ENCODE measurements at regions not wholly inside any gene's neighbourhood (a gene's known extent, or its start where the extent isn't known, plus 50 kb on each side); places are given as distances from the start of the nearest gene placed in this dataset.
"Not testable (repeated sequence)": the region's sequence is repeated elsewhere in the genome, so short reads cannot be mapped to it uniquely, and the experiment has no call there.

GRCh38 chr14:48568252-48568651 is 892.8 kb upstream of the MDGA2 start (continued):
- TF ChIP-seq JUND (IDR thresholded peaks at IDR 0.05) (no peak), RAD21 (IDR thresholded peaks at IDR 0.05; ENCODE audit: low read length) (no peak)

DNA sequence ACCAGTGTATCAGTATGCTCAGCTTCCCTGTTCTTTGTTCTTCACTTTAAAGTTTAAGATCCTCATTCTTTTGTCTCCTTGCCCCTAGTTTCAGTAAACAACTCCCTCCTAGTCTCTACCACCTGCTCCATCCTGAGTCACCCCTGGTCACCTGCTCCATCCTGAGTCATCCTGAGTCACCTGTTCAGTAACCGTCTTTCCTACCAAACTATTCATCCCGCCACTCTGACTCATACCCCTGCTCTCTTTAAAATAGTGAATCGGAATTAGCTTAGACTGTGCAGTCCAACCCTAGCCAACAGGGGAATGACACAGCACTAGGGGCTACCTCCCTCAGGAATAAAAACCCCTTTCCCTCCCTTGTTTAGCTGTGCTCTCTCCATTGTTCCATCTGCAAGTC is 888.1 kb upstream of the MDGA2 start:
- H3K9me2 ChIP-seq, result no peaks in the 10 kb centered on the region
- H3K27me3 ChIP-seq (ENCODE audit: insufficient read depth), result no peaks in the 10 kb centered on the region
- no peaks in the 10 kb centered on the region for H4K20me1 ChIP-seq (ENCODE audit: insufficient read depth)
- H3K4me2 ChIP-seq, result no peak overlapping the region
- H3K4me3 ChIP-seq (ENCODE audit: low read depth in 2 of 2, low read length in 1 of 2), result no peak overlapping the region
- ChIA-PET POLR2A (no interaction called here), CTCF (no interaction called here)
- no peak for DNase-seq
- H3K27ac ChIP-seq (ENCODE audit: low read depth in 2 of 2, low read length in 1 of 2), result no peak overlapping the region
- H3F3A ChIP-seq (replicated peaks; ENCODE audit: insufficient read depth), result no peaks in the 10 kb centered on the region
- H3K9ac ChIP-seq, result no peak overlapping the region
- H3K36me3 ChIP-seq (replicated peaks in 1 of 2; ENCODE audit: control insufficient read depth in 1 of 2, insufficient read depth in 2 of 2, low read length in 1 of 2), result no peaks in the 10 kb centered on the region
- no peak for TF ChIP-seq MAX (IDR thresholded peaks at IDR 0.05; ENCODE audit: low read depth)
- TF ChIP-seq SMC3 (IDR thresholded peaks at IDR 0.05; ENCODE audit: low read depth, low read length), result no peak
- TF ChIP-seq MXI1 (IDR thresholded peaks at IDR 0.05; ENCODE audit: low read depth, low read length), result no peak
- no peak for TF ChIP-seq RXRA (IDR thresholded peaks at IDR 0.05; ENCODE audit: borderline replicate concordance, low read depth)
- no peak for TF ChIP-seq EZH2phosphoT487 (IDR thresholded peaks at IDR 0.05; ENCODE audit: borderline replicate concordance, low read depth)
- TF ChIP-seq USF2 (IDR thresholded peaks at IDR 0.05; ENCODE audit: borderline replicate concordance, low read depth, low read length), result no peak
- no peak for TF ChIP-seq ZBTB33 (IDR thresholded peaks at IDR 0.05; ENCODE audit: borderline replicate concordance, low read depth)
- TF ChIP-seq CHD2 (IDR thresholded peaks at IDR 0.05; ENCODE audit: low read length, partially characterized antibody), result no peak
- TF ChIP-seq POLR2AphosphoS5 (IDR thresholded peaks at IDR 0.05; ENCODE audit: low read depth, low read length), result no peak
- TF ChIP-seq USF1 (IDR thresholded peaks at IDR 0.05; ENCODE audit: borderline replicate concordance, low read depth), result no peak
- no peak for TF ChIP-seq TEAD4 (IDR thresholded peaks at IDR 0.05; ENCODE audit: borderline replicate concordance, insufficient read depth)
- no peak for TF ChIP-seq RCOR1 (IDR thresholded peaks at IDR 0.05; ENCODE audit: low read length)
- TF ChIP-seq EP300 (IDR thresholded peaks at IDR 0.05; ENCODE audit: borderline replicate concordance in 1 of 2, low read depth in 1 of 2, low read length in 1 of 2), result no peak
- no peak for TF ChIP-seq RAD21 (IDR thresholded peaks at IDR 0.05; ENCODE audit: low read length)
- TF ChIP-seq TAF1 (IDR thresholded peaks at IDR 0.05; ENCODE audit: borderline replicate concordance, low read depth, low read length), result no peak
- H3K4me1 ChIP-seq (ENCODE audit: control insufficient read depth in 1 of 2, insufficient read depth in 2 of 2, low read depth in 1 of 2, low read length in 1 of 2), result no peaks in the 10 kb centered on the region
- no peaks in the 10 kb centered on the region for H3K9me3 ChIP-seq
- no peak overlapping the region for H2AFZ ChIP-seq (ENCODE audit: low read depth)
- H3K79me2 ChIP-seq (ENCODE audit: insufficient read depth), result no peaks in the 10 kb centered on the region
- WGBS (ENCODE audit: low lambda C conversion rate), result 53% methylated on average over 3 of the region's 3 CpGs

DNA sequence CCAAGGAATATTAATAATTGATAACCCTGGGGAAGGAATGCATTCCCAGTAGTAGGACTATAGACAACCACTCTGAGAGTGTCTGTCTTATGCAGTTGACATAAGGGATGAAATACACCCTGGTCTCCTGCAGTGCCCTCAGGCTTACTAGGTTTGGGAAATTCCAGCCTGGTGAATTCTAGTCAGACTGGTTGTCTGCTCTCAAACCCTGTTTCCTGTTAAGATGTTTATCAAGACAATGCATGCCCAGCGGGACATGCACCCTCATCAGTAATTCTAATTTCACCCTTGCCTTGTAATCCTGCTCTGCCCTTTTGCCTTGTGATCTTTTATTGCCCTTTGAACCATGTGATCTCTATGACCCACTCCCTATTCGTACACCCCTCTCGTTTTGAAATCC is 886.0 kb upstream of the MDGA2 start:
- H3K4me2 ChIP-seq; DNase-seq; H3K9me2 ChIP-seq; H3K36me3 ChIP-seq (replicated peaks in 1 of 2; ENCODE audit: control insufficient read depth in 1 of 2, insufficient read depth in 2 of 2, low read length in 1 of 2); POLR2A ChIA-PET; H3K79me2 ChIP-seq (ENCODE audit: insufficient read depth); H3K4me1 ChIP-seq (ENCODE audit: control insufficient read depth in 1 of 2, insufficient read depth in 2 of 2, low read depth in 1 of 2, low read length in 1 of 2); H3K9me3 ChIP-seq; H2AFZ ChIP-seq (ENCODE audit: low read depth); H4K20me1 ChIP-seq (ENCODE audit: insufficient read depth); H3K27me3 ChIP-seq (ENCODE audit: insufficient read depth); H3K27ac ChIP-seq (ENCODE audit: low read depth in 2 of 2, low read length in 1 of 2); H3K4me3 ChIP-seq (ENCODE audit: low read depth in 2 of 2, low read length in 1 of 2); H3F3A ChIP-seq (replicated peaks; ENCODE audit: insufficient read depth); H3K9ac ChIP-seq; CTCF ChIA-PET: not testable (repeated sequence)
- WGBS (ENCODE audit: low lambda C conversion rate), result 43% methylated on average over 3 of the region's 3 CpGs

Data from SK-N-SH (cell line).